ENCODE measurements at regions not wholly inside any gene's neighbourhood (a gene's known extent, or its start where the extent isn't known, plus 50 kb on each side); places are given as distances from the start of the nearest gene placed in this dataset.
"Not testable (repeated sequence)": the region's sequence is repeated elsewhere in the genome, so short reads cannot be mapped to it uniquely, and the experiment has no call there.

GRCh38 chr13:74246487-74246886, 112.3 kb upstream of the KLF12 start:
- DNase-seq (ENCODE audit: low read depth): peak; percentile 22

- peak; percentile 93 for DNase-seq (ENCODE audit: low read depth)
Observed at GRCh38 chr13:74243637-74244526, 109.7 kb upstream of the KLF12 start.

GRCh38 chr13:74241343-74241742, 107.1 kb upstream of the KLF12 start:
- not testable (repeated sequence) for DNase-seq (ENCODE audit: low read depth)

GRCh38 chr13:74230984-74231501, 96.8 kb upstream of the KLF12 start:
- no peak for DNase-seq (ENCODE audit: low read depth)

- DNase-seq (ENCODE audit: low read depth): no peak
Observed at GRCh38 chr13:74229242-74229641, 95.0 kb upstream of the KLF12 start.

GRCh38 chr13:74227476-74228158, 93.4 kb upstream of the KLF12 start:
- DNase-seq (ENCODE audit: low read depth): no peak

GRCh38 chr13:74226791-74227475, 92.7 kb upstream of the KLF12 start:
- DNase-seq (ENCODE audit: low read depth): peak; percentile 72

- DNase-seq (ENCODE audit: low read depth): no peak
Observed at GRCh38 chr13:74221752-74222151, 87.5 kb upstream of the KLF12 start.

- peak; percentile 69 for DNase-seq (ENCODE audit: low read depth)
Observed at GRCh38 chr13:74219566-74219965, 85.4 kb upstream of the KLF12 start.

- DNase-seq (ENCODE audit: low read depth): no peak
Observed at GRCh38 chr13:74218291-74218690, 84.1 kb upstream of the KLF12 start.

GRCh38 chr13:74217811-74218210, 83.6 kb upstream of the KLF12 start:
- DNase-seq (ENCODE audit: low read depth): peak; percentile 97

GRCh38 chr13:74215420-74215819, 81.2 kb upstream of the KLF12 start:
- DNase-seq (ENCODE audit: low read depth): no peak

- no peak for DNase-seq (ENCODE audit: low read depth)
Observed at GRCh38 chr13:74214321-74214720, 80.1 kb upstream of the KLF12 start.

GRCh38 chr13:74210693-74211393, 76.6 kb upstream of the KLF12 start:
- DNase-seq (ENCODE audit: low read depth): peak; percentile 98

GRCh38 chr13:74206855-74207254, 72.7 kb upstream of the KLF12 start:
- DNase-seq (ENCODE audit: low read depth): no peak

GRCh38 chr13:74206061-74206561, 71.9 kb upstream of the KLF12 start:
- peak; percentile 96 for DNase-seq (ENCODE audit: low read depth)

GRCh38 chr13:74205313-74205690, 71.1 kb upstream of the KLF12 start:
- no peak for DNase-seq (ENCODE audit: low read depth)

- peak; percentile 75 for DNase-seq (ENCODE audit: low read depth)
Observed at GRCh38 chr13:74204602-74205312, 70.6 kb upstream of the KLF12 start.

GRCh38 chr13:74203576-74203975, 69.4 kb upstream of the KLF12 start:
- DNase-seq (ENCODE audit: low read depth): peak; percentile 41

- peak; percentile 16 for DNase-seq (ENCODE audit: low read depth)
Observed at GRCh38 chr13:74202129-74202813, 68.1 kb upstream of the KLF12 start.

Data from EH (cell line).